ENCODE measurements at regions not wholly inside any gene's neighbourhood (a gene's known extent, or its start where the extent isn't known, plus 50 kb on each side); places are given as distances from the start of the nearest gene placed in this dataset.

DNA sequence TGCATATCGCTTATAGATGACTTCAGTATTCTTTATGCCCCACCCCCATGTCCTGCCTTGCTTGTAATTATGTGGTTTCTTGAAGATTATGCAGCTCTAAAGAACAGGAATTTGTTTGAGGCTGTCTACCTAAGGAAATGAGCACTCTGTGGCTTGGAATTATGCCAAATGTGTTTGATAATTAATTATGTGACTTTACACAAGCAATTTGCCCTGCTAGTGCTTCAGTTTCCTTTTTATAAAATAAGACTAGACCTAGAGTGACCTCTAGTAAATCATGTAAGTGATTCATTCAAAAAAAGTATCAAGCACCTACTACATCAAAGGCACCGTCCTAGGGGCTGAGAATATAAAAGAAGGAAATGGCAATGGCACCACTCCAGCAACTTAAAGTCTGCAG is 491.5 kb upstream of the KIRREL3 start:
- H3K36me3 ChIP-seq (ENCODE audit: control insufficient read depth, low read length), result no peaks in the 10 kb centered on the region
- H3K27me3 ChIP-seq (ENCODE audit: control insufficient read depth, low read length), result no peaks in the 10 kb centered on the region
- H3F3A ChIP-seq (ENCODE audit: control insufficient read depth, insufficient read depth), result no peaks in the 10 kb centered on the region
- H3K9me3 ChIP-seq (ENCODE audit: control insufficient read depth, insufficient read depth, low read length), result no peaks in the 10 kb centered on the region; the same call in 1 of the 2 replicates
- no peak overlapping the region for H3K4me2 ChIP-seq (ENCODE audit: low read length)
- no peak overlapping the region for H3K4me3 ChIP-seq (ENCODE audit: low read length)
- H3K9me2 ChIP-seq (replicated peaks; ENCODE audit: control insufficient read depth, low read length), result no peaks in the 10 kb centered on the region
- no peaks in the 10 kb centered on the region for H3K4me1 ChIP-seq (ENCODE audit: control insufficient read depth, low read length)
- H3K79me2 ChIP-seq (ENCODE audit: control insufficient read depth, low read length), result no peaks in the 10 kb centered on the region
- no peaks in the 10 kb centered on the region for H4K20me1 ChIP-seq (ENCODE audit: control insufficient read depth, insufficient read depth, low read depth, low read length)
- no peak for TF ChIP-seq EZH2phosphoT487 (IDR thresholded peaks at IDR 0.05; ENCODE audit: borderline replicate concordance, low read length)
- H3K27ac ChIP-seq (ENCODE audit: low read depth, low read length), result no peak overlapping the region

DNA sequence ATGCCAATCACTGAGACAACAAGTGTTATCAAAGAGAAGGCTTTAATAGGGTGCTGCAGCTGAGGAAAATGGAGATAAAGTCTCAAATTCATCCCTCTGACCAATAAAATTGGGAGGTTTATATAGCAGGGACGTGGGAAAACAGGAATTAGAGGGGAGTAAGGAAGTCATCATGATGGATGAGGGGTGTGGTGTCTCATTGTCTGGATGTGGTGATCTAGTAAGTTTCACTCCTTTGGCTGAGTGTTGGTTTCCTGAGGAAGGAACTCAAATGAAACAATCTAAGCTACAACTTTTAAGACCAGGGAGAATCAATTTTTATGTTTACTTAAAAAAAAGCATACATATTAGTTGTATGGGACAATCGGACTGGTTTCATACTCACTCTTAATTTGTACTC is 491.0 kb upstream of the KIRREL3 start:
- Histone ChIP-seq H3K4me1 (ENCODE audit: control insufficient read depth, low read length) (no peaks in the 10 kb centered on the region), H4K20me1 (ENCODE audit: control insufficient read depth, insufficient read depth, low read depth, low read length) (no peaks in the 10 kb centered on the region), H3K27me3 (ENCODE audit: control insufficient read depth, low read length) (no peaks in the 10 kb centered on the region), H3K9me2 (replicated peaks; ENCODE audit: control insufficient read depth, low read length) (no peaks in the 10 kb centered on the region), H3K9me3 (ENCODE audit: control insufficient read depth, insufficient read depth, low read length) (no peaks in the 10 kb centered on the region; the same call in 1 of the 2 replicates), H3F3A (ENCODE audit: control insufficient read depth, insufficient read depth) (no peaks in the 10 kb centered on the region), H3K27ac (ENCODE audit: low read depth, low read length) (no peak overlapping the region), H3K79me2 (ENCODE audit: control insufficient read depth, low read length) (no peaks in the 10 kb centered on the region), H3K4me3 (ENCODE audit: low read length) (no peak overlapping the region), H3K36me3 (ENCODE audit: control insufficient read depth, low read length) (no peaks in the 10 kb centered on the region), H3K4me2 (ENCODE audit: low read length) (no peak overlapping the region)
- TF ChIP-seq, protein P1, sequence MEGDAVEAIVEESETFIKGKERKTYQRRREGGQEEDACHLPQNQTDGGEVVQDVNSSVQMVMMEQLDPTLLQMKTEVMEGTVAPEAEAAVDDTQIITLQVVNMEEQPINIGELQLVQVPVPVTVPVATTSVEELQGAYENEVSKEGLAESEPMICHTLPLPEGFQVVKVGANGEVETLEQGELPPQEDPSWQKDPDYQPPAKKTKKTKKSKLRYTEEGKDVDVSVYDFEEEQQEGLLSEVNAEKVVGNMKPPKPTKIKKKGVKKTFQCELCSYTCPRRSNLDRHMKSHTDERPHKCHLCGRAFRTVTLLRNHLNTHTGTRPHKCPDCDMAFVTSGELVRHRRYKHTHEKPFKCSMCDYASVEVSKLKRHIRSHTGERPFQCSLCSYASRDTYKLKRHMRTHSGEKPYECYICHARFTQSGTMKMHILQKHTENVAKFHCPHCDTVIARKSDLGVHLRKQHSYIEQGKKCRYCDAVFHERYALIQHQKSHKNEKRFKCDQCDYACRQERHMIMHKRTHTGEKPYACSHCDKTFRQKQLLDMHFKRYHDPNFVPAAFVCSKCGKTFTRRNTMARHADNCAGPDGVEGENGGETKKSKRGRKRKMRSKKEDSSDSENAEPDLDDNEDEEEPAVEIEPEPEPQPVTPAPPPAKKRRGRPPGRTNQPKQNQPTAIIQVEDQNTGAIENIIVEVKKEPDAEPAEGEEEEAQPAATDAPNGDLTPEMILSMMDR (IDR thresholded peaks at IDR 0.05; ENCODE audit: low read depth, low read length, poor library complexity, severe bottlenecking), result no peak
- no peak for TF ChIP-seq EZH2phosphoT487 (IDR thresholded peaks at IDR 0.05; ENCODE audit: borderline replicate concordance, low read length)

DNA sequence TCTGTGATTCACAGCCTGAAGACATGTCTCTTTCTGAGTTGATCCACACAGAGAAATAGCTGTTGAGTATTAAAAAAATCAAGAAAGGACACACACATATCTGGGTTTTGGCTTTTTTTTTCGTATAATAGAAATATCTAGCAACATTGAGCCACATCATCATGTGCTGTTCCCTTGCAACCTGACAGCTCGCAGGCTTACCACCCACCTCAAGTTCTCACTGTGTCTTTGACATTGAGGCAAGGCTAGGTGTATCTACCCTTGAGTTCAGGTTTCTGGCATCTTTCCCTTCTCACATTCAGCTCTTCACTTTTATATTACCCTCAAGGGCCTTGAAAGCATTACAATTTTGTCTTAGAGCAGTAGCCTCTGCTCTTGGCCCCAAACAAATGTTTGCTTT is 490.3 kb upstream of the KIRREL3 start:
- Histone ChIP-seq H4K20me1 (ENCODE audit: control insufficient read depth, insufficient read depth, low read depth, low read length) (no peaks in the 10 kb centered on the region), H3K4me1 (ENCODE audit: control insufficient read depth, low read length) (no peaks in the 10 kb centered on the region), H3K36me3 (ENCODE audit: control insufficient read depth, low read length) (no peaks in the 10 kb centered on the region), H3K27me3 (ENCODE audit: control insufficient read depth, low read length) (no peaks in the 10 kb centered on the region), H3F3A (ENCODE audit: control insufficient read depth, insufficient read depth) (no peaks in the 10 kb centered on the region), H3K4me2 (ENCODE audit: low read length) (no peak overlapping the region), H3K4me3 (ENCODE audit: low read length) (no peak overlapping the region), H3K9me3 (ENCODE audit: control insufficient read depth, insufficient read depth, low read length) (no peaks in the 10 kb centered on the region; the same call in 1 of the 2 replicates), H3K9me2 (replicated peaks; ENCODE audit: control insufficient read depth, low read length) (no peaks in the 10 kb centered on the region), H3K79me2 (ENCODE audit: control insufficient read depth, low read length) (no peaks in the 10 kb centered on the region), H3K27ac (ENCODE audit: low read depth, low read length) (no peak overlapping the region)
- no peak for TF ChIP-seq EZH2phosphoT487 (IDR thresholded peaks at IDR 0.05; ENCODE audit: borderline replicate concordance, low read length)
- TF ChIP-seq, protein P1 (IDR thresholded peaks at IDR 0.05; ENCODE audit: low read depth, low read length, poor library complexity, severe bottlenecking), result no peak

DNA sequence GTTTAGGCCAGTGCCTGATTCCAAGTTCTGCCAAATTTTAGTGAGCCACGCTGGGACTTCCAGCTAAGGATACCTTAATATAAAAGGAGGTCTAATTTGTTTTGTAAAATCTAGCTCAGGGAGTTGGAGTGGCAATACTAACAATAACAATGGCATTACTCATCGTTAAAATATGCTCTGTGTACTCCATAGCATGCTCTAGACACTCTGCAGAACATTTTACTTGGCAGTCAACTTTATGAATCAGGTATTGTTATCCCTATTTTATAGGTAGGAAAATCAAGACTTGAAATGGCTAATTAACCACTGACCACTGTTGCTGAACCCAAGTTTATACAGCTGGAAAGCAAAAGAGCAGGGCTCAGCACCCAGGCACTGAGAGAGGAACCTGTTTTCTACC is 485.0 kb upstream of the KIRREL3 start:
- Histone ChIP-seq H3K36me3 (ENCODE audit: control insufficient read depth, low read length) (no peaks in the 10 kb centered on the region), H3K4me2 (ENCODE audit: low read length) (no peak overlapping the region), H3K79me2 (ENCODE audit: control insufficient read depth, low read length) (no peaks in the 10 kb centered on the region), H3K9me3 (ENCODE audit: control insufficient read depth, insufficient read depth, low read length) (no peaks in the 10 kb centered on the region), H3K9me2 (replicated peaks; ENCODE audit: control insufficient read depth, low read length) (no peaks in the 10 kb centered on the region), H3F3A (ENCODE audit: control insufficient read depth, insufficient read depth) (no peaks in the 10 kb centered on the region), H3K4me3 (ENCODE audit: low read length) (no peak overlapping the region), H3K27ac (ENCODE audit: low read depth, low read length) (no peak overlapping the region), H3K27me3 (ENCODE audit: control insufficient read depth, low read length) (no peaks in the 10 kb centered on the region), H3K4me1 (ENCODE audit: control insufficient read depth, low read length) (no peaks in the 10 kb centered on the region), H4K20me1 (ENCODE audit: control insufficient read depth, insufficient read depth, low read depth, low read length) (no peaks in the 10 kb centered on the region)
- TF ChIP-seq, protein P1 (IDR thresholded peaks at IDR 0.05; ENCODE audit: low read depth, low read length, poor library complexity, severe bottlenecking), result no peak
- TF ChIP-seq EZH2phosphoT487 (IDR thresholded peaks at IDR 0.05; ENCODE audit: borderline replicate concordance, low read length), result no peak

All from DOHH2 (cell line).